HG03342 (cell line): ENCODE measurements at regions not wholly inside any gene's neighbourhood (a gene's known extent, or its start where the extent isn't known, plus 50 kb on each side); places are given as distances from the start of the nearest gene placed in this dataset.

ENCODE experiments used
- ATAC-seq: cut with Tn5 transposase; IDR thresholded peaks from one replicate; pipeline ENCODE4 v1.9.1; 2021; ENCODE audit warnings: mild to moderate bottlenecking, moderate library complexity; ENCODE audit not compliant: unreplicated experiment

- no peak for ATAC-seq
Measured at GRCh38 chr12:60308366-60308991, 712.6 kb downstream of the SLC16A7 start.

- no peak for ATAC-seq
Measured at GRCh38 chr12:60311940-60312339, 716.1 kb downstream of the SLC16A7 start.

- ATAC-seq: no peak
Measured at GRCh38 chr12:60317361-60317760, 721.5 kb downstream of the SLC16A7 start.

GRCh38 chr12:60324746-60325145 is 728.9 kb downstream of the SLC16A7 start:
- ATAC-seq: no peak

- ATAC-seq: no peak
Measured at GRCh38 chr12:60333461-60333860, 737.6 kb downstream of the SLC16A7 start.

- no peak for ATAC-seq
Measured at GRCh38 chr12:60335745-60336144, 739.9 kb downstream of the SLC16A7 start.

GRCh38 chr12:60337839-60338549 is 742.2 kb downstream of the SLC16A7 start:
- no peak for ATAC-seq

GRCh38 chr12:60345442-60345841 is 749.6 kb downstream of the SLC16A7 start:
- ATAC-seq: no peak

GRCh38 chr12:60349232-60349978 is 753.6 kb downstream of the SLC16A7 start:
- ATAC-seq: no peak

- no peak for ATAC-seq
Measured at GRCh38 chr12:60387356-60387755, 791.5 kb downstream of the SLC16A7 start.

- ATAC-seq: no peak
Measured at GRCh38 chr12:60391051-60391450, 795.2 kb downstream of the SLC16A7 start.

GRCh38 chr12:60391791-60392190 is 796.0 kb downstream of the SLC16A7 start:
- ATAC-seq: no peak

- ATAC-seq: no peak
Measured at GRCh38 chr12:60393093-60393492, 797.3 kb downstream of the SLC16A7 start.

GRCh38 chr12:60394665-60395064 is 798.8 kb downstream of the SLC16A7 start:
- no peak for ATAC-seq

- ATAC-seq: no peak
Measured at GRCh38 chr12:60398547-60398946, 802.7 kb downstream of the SLC16A7 start.

- ATAC-seq: no peak
Measured at GRCh38 chr12:60399064-60399463, 803.2 kb downstream of the SLC16A7 start.

GRCh38 chr12:60402996-60403395 is 807.2 kb downstream of the SLC16A7 start:
- no peak for ATAC-seq

- no peak for ATAC-seq
Measured at GRCh38 chr12:60415351-60415750, 819.5 kb downstream of the SLC16A7 start.

- no peak for ATAC-seq
Measured at GRCh38 chr12:60419986-60420385, 824.2 kb downstream of the SLC16A7 start.

GRCh38 chr12:60421741-60422140 is 825.9 kb downstream of the SLC16A7 start:
- ATAC-seq: no peak

GRCh38 chr12:60437297-60437696 is 841.5 kb downstream of the SLC16A7 start:
- no peak for ATAC-seq

- ATAC-seq: no peak
Measured at GRCh38 chr12:60441577-60441976, 845.7 kb downstream of the SLC16A7 start.
